LNCAP (cell line): ENCODE measurements at regions not wholly inside any gene's neighbourhood (a gene's known extent, or its start where the extent isn't known, plus 50 kb on each side); places are given as distances from the start of the nearest gene placed in this dataset.

ENCODE experiments used
- TF ChIP-seq, protein P1 (sequence below): fragments of 450-650 bp; IDR thresholded peaks from 2 replicates; pipeline ENCODE4 v1.5.1; 2017; ENCODE audit warnings: mild to moderate bottlenecking

DNA sequence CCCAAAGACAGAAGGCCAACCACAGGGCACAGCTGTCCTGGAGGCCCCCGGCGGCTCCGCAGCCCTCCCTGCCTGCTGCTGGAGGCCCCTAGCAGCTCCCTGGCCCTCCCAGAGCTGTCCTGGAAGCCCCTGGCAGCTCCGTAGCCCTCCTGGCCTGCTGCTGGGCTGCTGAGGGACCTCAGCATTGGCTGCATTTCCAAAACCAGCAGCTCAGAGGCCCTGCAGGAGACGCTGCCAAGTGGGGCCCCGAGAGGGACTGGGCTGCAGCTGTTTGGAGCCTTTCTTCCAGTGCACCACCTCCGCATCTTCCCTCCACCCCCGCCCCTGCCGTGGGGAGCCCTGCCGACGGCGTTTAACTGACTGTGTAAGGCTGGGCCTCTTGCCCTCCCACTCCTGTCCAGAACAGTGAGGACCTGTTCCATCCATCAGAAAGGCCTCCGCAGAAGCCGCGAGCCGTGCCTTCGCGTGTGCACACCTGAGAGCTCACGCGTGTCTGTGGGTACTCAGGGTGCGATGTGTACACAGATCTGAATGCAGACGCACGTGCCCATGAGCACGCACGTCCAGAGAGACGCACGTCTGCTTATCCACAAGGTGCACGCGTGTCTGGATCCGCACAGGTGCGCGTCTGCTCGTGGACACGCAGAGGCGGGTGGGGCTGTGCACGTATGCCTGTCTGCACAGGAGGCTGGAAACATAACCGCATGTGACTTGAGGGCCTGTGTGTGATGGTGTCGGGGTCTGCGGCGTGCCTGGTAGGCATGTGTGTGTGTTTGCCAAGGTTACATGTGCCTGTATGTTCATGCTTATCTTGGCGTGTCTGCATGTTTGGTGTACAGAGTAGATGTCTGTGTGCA lies 57.0 kb upstream of the FBRSL1 start:
- TF ChIP-seq, protein P1, sequence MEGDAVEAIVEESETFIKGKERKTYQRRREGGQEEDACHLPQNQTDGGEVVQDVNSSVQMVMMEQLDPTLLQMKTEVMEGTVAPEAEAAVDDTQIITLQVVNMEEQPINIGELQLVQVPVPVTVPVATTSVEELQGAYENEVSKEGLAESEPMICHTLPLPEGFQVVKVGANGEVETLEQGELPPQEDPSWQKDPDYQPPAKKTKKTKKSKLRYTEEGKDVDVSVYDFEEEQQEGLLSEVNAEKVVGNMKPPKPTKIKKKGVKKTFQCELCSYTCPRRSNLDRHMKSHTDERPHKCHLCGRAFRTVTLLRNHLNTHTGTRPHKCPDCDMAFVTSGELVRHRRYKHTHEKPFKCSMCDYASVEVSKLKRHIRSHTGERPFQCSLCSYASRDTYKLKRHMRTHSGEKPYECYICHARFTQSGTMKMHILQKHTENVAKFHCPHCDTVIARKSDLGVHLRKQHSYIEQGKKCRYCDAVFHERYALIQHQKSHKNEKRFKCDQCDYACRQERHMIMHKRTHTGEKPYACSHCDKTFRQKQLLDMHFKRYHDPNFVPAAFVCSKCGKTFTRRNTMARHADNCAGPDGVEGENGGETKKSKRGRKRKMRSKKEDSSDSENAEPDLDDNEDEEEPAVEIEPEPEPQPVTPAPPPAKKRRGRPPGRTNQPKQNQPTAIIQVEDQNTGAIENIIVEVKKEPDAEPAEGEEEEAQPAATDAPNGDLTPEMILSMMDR = no peak

DNA sequence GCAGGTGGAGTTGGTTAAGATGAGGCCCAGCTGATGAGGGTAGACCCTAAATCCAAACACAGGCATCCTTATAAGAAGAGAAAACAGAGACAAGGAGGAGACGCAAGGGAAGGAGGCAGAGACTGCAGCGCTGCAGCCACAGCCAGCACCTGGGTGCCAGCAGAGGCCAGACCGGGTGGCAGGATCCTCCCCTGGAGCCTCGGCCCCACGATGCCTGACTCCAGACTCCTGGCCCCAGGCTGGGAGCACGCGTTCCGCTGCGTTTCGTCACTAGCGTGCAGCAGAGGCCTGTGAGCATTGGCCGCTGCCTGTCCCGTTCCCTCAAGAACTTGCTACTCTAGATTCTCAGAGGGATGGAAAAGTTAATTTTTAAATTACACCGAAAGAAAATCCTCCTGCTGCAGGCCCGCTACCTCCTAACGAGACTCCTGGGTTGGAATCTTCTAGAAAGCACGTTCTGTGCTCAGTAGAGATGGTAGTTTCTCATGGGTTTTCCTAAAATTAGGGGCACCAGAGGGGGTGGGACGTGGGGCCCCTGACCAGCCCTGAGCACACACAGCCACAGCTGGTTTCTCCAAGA lies 57.7 kb upstream of the FBRSL1 start:
- TF ChIP-seq, protein P1 = no peak

DNA sequence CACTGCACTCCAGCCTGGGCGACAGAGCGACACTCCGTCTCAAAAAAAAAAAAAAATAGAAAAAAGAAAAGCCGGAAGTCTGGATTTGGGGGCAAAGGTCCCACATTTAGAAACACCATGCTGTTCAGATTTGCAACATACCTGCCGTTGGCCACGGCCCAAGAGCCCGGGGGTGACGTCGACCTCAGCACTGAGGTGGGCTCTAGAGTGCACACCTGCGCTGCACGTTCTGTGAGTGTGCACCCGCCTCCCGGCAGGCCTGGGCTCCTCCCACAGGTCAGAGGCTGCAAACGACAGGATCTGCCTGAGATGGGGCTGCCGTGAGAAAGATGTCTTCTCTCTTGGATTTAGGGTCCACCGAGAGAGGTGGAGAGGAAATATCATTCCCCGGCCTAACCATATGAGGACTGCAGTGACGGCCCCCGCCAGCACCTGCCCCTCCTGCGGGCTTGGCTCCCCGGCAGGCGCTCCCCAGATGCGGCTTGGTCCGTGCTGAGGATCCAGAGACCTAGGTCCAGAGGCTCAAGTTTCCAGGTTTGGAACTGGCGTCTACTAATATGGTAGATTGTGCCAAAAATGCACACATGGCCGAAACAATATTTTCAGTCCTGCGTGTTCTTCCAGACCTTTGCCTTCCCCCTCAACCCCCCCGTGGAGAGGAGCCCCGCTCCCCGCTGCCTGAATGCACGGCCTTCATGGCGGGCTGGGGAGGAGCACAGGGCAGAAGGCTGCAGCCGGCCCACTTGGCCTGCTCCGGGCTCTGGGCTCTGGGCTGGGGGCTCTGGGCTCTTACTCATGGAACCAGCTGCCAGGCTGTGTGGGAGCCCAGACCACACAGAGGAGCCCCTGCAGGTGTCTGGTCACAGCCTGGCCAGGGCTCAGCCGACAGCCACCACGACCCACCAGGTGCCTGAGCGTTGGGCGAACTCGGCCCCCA lies 58.8 kb upstream of the FBRSL1 start:
- TF ChIP-seq, protein P1 = no peak

DNA sequence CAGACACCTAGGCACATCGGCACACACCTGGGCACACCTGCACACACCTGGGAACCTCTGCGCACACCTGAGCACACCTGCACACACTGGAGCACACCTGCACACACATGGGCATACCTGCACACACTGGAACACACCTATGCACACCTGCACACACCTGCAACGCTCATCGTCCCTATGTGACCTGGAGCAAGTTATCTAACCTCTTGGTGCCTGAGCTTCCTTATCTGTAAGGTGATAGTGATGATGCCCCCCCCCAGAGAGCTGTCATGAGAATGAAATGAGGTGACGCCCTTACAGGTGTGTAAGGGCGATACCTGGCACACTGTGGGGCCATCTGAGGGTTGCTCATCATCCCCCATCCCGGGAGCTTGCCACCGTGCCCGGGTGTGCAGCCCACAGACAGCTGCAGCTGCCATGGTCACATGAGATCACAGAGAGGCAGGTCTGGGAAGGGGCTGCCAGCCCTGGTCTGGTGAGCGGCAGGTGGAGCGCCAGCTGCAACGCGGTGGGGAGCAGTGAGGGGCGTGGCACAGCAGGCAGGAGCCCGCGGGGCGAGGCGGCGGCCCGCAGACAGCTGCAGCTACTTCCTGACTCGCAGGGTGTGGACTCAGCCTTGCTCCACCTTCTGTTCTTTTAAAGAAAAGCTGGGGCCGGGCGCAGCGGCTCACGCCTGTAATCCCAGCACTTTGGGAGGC lies 59.9 kb upstream of the FBRSL1 start:
- TF ChIP-seq, protein P1 = no peak

DNA sequence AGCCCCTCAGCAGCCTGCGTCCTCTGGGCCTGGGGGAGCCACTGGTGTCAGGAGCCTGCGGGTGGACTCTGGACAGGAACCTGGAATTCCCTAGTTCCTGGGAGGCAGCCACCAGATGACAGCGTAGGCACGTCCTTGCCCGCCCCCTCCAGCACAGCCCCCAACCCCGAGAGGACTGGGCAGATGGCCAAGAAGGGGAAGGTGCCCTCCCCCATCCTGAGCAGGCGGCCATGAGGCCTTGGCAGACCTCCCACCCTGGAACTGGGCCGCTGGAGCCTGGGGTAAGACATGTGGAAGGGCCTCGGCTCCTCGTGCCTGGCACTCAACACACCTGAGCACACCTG lies 60.4 kb upstream of the FBRSL1 start:
- TF ChIP-seq, protein P1 = no peak

DNA sequence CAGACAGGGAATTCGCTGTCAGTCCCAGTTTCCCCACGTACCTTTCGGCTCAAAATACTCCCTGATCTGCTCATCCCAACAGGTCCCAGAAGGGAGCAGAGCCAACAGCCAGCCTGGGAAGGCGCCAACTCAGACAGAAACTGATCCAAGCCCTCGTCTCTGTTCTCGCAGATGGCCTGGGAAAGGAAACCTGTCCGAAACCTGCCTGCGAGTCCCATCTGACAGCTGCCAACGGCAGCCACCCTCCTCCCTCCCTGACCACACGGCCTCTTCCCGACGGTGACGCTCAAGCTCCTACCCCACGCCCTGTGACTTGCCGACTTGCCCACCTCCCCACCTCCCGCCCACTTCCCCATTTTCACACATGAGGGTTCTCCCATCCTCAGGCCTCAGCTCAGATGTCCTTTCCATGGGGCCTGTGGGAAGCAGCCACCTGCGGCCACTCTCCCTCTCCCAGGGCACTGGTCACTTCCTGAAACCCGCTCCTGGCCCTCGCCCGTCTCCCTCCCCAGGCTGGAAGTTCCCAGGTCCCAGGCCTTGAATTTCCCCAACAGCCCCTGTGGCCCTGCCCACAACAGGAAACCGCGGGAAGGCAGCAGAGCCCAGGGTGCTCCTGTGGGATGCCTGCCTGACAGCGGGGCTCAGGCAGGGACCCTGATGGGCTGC lies 60.9 kb upstream of the FBRSL1 start:
- TF ChIP-seq, protein P1 = no peak
